Cardiac fibroblast (primary cell): ENCODE measurements at regions not wholly inside any gene's neighbourhood (a gene's known extent, or its start where the extent isn't known, plus 50 kb on each side); places are given as distances from the start of the nearest gene placed in this dataset.

Experiments
- DNase-seq, 2 donors: peaks; one replicate each; pipeline versions ENCODE4 v3.0.0 to v3.0.0-alpha.2; 2010; ENCODE audit warnings: low read depth in 2 of 2
- H3K4me3 ChIP-seq, 2 donors: replicated peaks in 1 of 2; 1 replicate in 1 of 2; 2 replicates in 1 of 2; pipeline ENCODE4 v1.5.1; 2011; ENCODE audit warnings: low read depth in 2 of 2, low read length in 2 of 2, mild to moderate bottlenecking in 2 of 2, moderate library complexity in 1 of 2
- CTCF ChIP-seq: IDR thresholded peaks from one replicate; pipeline ENCODE4 v1.5.1; 2011; ENCODE audit warnings: low read depth, mild to moderate bottlenecking, low read length, inconsistent platforms

GRCh38 chr20:7269452-7269851 lies 502.0 kb downstream of the BMP2 start:
- H3K4me3 ChIP-seq = no peak overlapping the region
- no peak for DNase-seq
- no peak for TF ChIP-seq CTCF

- DNase-seq = peak in 1 of 2 donors; percentile 14
- no peak overlapping the region for H3K4me3 ChIP-seq
- TF ChIP-seq CTCF = peak; percentile 22
These were observed 505.0 kb downstream of the BMP2 start for GRCh38 chr20:7272512-7272911.

- no peak for DNase-seq
- no peak overlapping the region for H3K4me3 ChIP-seq
These were observed 507.4 kb downstream of the BMP2 start for GRCh38 chr20:7274870-7275269.

GRCh38 chr20:7275645-7276237 lies 508.3 kb downstream of the BMP2 start:
- H3K4me3 ChIP-seq = no peak overlapping the region

More at GRCh38 chr20:7274870-7275269, 507.4 kb downstream of the BMP2 start:
- TF ChIP-seq CTCF = no peak

GRCh38 chr20:7285918-7286556 lies 518.6 kb downstream of the BMP2 start:
- TF ChIP-seq CTCF = peak; percentile 89
- DNase-seq = peak; percentile 93 to 95
- H3K4me3 ChIP-seq = no peak overlapping the region

More at GRCh38 chr20:7275645-7276237, 508.3 kb downstream of the BMP2 start:
- no peak for DNase-seq
- no peak for TF ChIP-seq CTCF

- DNase-seq = no peak
- no peak for TF ChIP-seq CTCF
These were observed 523.9 kb downstream of the BMP2 start for GRCh38 chr20:7291323-7291943.

More at GRCh38 chr20:7291323-7291943, 523.9 kb downstream of the BMP2 start:
- no peak overlapping the region for H3K4me3 ChIP-seq
